ENCODE measurements at regions not wholly inside any gene's neighbourhood (a gene's known extent, or its start where the extent isn't known, plus 50 kb on each side); places are given as distances from the start of the nearest gene placed in this dataset.

DNA sequence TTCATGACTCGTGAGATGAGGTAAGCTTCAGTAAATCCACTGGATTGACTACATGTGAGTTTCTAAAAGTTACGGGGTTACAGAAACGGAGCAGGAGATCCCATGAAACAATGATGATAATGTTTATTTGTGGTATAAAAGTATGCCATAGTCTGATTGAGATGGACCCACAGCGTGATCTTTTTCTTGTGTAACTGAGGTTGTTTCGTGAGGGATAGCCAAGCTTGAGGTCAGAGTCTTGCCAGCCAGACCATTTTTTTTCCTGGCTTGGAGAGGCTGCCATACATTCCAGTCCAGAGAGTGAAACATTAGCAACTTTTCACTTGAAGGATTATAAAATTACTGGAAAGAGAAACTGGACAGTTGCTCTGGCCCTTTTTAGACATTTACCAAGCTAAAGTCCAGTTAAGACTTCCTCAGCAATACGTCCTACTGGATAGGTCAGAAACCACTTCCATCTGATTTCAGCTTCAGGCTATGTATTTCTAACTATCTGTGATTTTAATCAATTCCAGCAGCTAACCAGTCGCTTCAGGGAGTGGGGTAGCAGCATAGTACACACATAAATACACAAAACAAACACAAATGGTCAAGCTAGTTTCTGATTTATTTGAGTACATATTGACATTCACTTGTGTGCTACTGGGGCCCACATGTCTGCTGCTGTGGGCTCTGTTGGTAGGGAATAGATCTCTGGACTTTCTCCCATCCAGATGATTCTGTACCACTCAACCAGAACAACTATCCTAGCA, 194.6 kb downstream of the POSTN start:
- no peak overlapping the region for H2AK5ac ChIP-seq (ENCODE audit: low read length, severe bottlenecking)
- no peak overlapping the region for H3K4me2 ChIP-seq (ENCODE audit: low read length, poor library complexity, severe bottlenecking)
- no peak overlapping the region for H2BK5ac ChIP-seq (ENCODE audit: low read depth, low read length, poor library complexity, severe bottlenecking)
- no peak overlapping the region for H2BK15ac ChIP-seq (ENCODE audit: low read depth, poor library complexity, severe bottlenecking)
- peak overlapping the region in 1 of 2 experiments; percentile 1 for H3K4me3 ChIP-seq (ENCODE audit: insufficient read depth in 1 of 2, low read depth in 1 of 2, low read length in 2 of 2)
- DNase-seq, result peak; percentile 41
- H2BK12ac ChIP-seq (ENCODE audit: low read length in 2 of 2), result no peak overlapping the region
- no peak overlapping the region for H3K4ac ChIP-seq (ENCODE audit: low read depth in 1 of 2, low read length in 2 of 2)
- no peaks in the 10 kb centered on the region for H3K4me1 ChIP-seq (ENCODE audit: control insufficient read depth, insufficient read depth, low read depth, low read length)
- no peaks in the 10 kb centered on the region for H3K79me1 ChIP-seq (replicated peaks; ENCODE audit: low read length, poor library complexity, severe bottlenecking)
- no peak overlapping the region for H3K14ac ChIP-seq (ENCODE audit: low read length in 2 of 2)
- 81% methylated on average over 6 of the region's 7 CpGs for WGBS
- H3K27me3 ChIP-seq (ENCODE audit: control insufficient read depth in 1 of 2, insufficient read depth in 1 of 2, low read length in 2 of 2), result no peaks in the 10 kb centered on the region
- H3K36me3 ChIP-seq (ENCODE audit: control insufficient read depth in 1 of 2, insufficient read depth in 2 of 2, low read depth in 1 of 2, low read length in 2 of 2), result no peaks in the 10 kb centered on the region
- H4K91ac ChIP-seq (ENCODE audit: low read length), result no peak overlapping the region
- peak overlapping the region; percentile 30 for H3K9ac ChIP-seq (ENCODE audit: low read length)
- H3K23ac ChIP-seq (ENCODE audit: low read length in 2 of 2), result no peak overlapping the region
- no peak overlapping the region for H3K18ac ChIP-seq (ENCODE audit: low read depth in 1 of 2, low read length in 2 of 2)
- no peak overlapping the region for H4K8ac ChIP-seq (ENCODE audit: low read length)
- peaks cover 8% of the 10 kb centered on the region for H3K9me3 ChIP-seq (ENCODE audit: control insufficient read depth, low read length)
- H3K27ac ChIP-seq (ENCODE audit: low read length, poor library complexity, severe bottlenecking), result no peak overlapping the region
- H2AFZ ChIP-seq (ENCODE audit: low read depth, low read length), result no peak overlapping the region
- no peak overlapping the region for H2BK120ac ChIP-seq (ENCODE audit: low read depth, low read length)

DNA sequence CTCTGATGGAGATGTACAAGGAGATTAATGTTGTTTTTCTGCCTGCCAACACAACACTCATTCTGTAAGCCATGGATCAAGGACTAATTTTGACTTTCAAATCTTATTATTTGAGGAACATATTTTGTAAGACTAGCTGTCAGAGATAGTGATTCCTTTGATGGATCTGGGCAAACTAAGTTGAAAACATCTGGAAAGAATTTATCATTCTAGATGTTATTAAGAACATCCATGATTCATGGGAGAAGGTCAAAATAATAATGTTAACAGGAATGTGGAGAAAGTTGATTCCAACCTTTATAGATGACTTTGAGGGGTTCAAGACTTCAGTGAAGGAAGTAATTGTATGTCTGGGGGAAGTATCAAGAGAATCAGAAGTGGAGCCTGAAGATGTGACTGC, 196.8 kb downstream of the POSTN start:
- Histone ChIP-seq H4K91ac (ENCODE audit: low read length) (no peak overlapping the region), H3K9me3 (ENCODE audit: control insufficient read depth, low read length) (peaks cover 8% of the 10 kb centered on the region), H3K36me3 (ENCODE audit: control insufficient read depth in 1 of 2, insufficient read depth in 2 of 2, low read depth in 1 of 2, low read length in 2 of 2) (no peaks in the 10 kb centered on the region), H3K14ac (ENCODE audit: low read length in 2 of 2) (no peak overlapping the region), H4K8ac (ENCODE audit: low read length) (no peak overlapping the region), H2AFZ (ENCODE audit: low read depth, low read length) (no peak overlapping the region), H3K79me1 (replicated peaks; ENCODE audit: low read length, poor library complexity, severe bottlenecking) (no peaks in the 10 kb centered on the region), H2AK5ac (ENCODE audit: low read length, severe bottlenecking) (no peak overlapping the region), H2BK12ac (ENCODE audit: low read length in 2 of 2) (no peak overlapping the region), H2BK5ac (ENCODE audit: low read depth, low read length, poor library complexity, severe bottlenecking) (no peak overlapping the region), H2BK15ac (ENCODE audit: low read depth, poor library complexity, severe bottlenecking) (no peak overlapping the region), H3K23ac (ENCODE audit: low read length in 2 of 2) (no peak overlapping the region), H3K4me1 (ENCODE audit: control insufficient read depth, insufficient read depth, low read depth, low read length) (no peaks in the 10 kb centered on the region), H3K4ac (ENCODE audit: low read depth in 1 of 2, low read length in 2 of 2) (no peak overlapping the region), H3K27ac (ENCODE audit: low read length, poor library complexity, severe bottlenecking) (no peak overlapping the region), H3K18ac (ENCODE audit: low read depth in 1 of 2, low read length in 2 of 2) (no peak overlapping the region), H2BK120ac (ENCODE audit: low read depth, low read length) (no peak overlapping the region), H3K4me3 (ENCODE audit: insufficient read depth in 1 of 2, low read depth in 1 of 2, low read length in 2 of 2) (no peak overlapping the region), H3K9ac (ENCODE audit: low read length) (no peak overlapping the region), H3K27me3 (ENCODE audit: control insufficient read depth in 1 of 2, insufficient read depth in 1 of 2, low read length in 2 of 2) (no peaks in the 10 kb centered on the region), H3K4me2 (ENCODE audit: low read length, poor library complexity, severe bottlenecking) (no peak overlapping the region)
- DNase-seq, result no peak

DNA sequence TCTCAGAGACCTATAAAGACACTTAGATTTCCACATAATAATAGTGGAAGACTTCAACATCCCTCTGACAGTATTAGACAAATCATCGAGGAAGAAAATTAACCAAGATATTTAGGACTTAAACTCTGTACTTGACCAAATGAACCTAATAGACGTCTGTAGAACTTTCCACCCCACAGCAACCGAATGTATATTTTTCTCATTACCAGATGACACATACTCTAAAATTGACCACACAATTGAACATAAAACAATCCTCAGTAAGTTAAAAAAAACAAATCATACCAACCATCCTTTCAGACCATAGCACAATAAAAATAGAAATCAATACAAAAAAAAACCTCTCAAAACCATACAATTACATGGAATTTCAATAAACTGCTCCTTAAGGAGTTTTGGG, 201.0 kb downstream of the POSTN start:
- H3K36me3 ChIP-seq (ENCODE audit: control insufficient read depth in 1 of 2, insufficient read depth in 2 of 2, low read depth in 1 of 2, low read length in 2 of 2), result no peaks in the 10 kb centered on the region
- H3K27me3 ChIP-seq (ENCODE audit: control insufficient read depth in 1 of 2, insufficient read depth in 1 of 2, low read length in 2 of 2), result no peaks in the 10 kb centered on the region
- H2BK12ac ChIP-seq (ENCODE audit: low read length in 2 of 2), result no peak overlapping the region
- H3K9ac ChIP-seq (ENCODE audit: low read length), result no peak overlapping the region
- no peak overlapping the region for H2BK15ac ChIP-seq (ENCODE audit: low read depth, poor library complexity, severe bottlenecking)
- DNase-seq, result no peak
- no peak overlapping the region for H2AFZ ChIP-seq (ENCODE audit: low read depth, low read length)
- H4K91ac ChIP-seq (ENCODE audit: low read length), result no peak overlapping the region
- no peaks in the 10 kb centered on the region for H3K79me1 ChIP-seq (replicated peaks; ENCODE audit: low read length, poor library complexity, severe bottlenecking)
- no peak overlapping the region for H3K4ac ChIP-seq (ENCODE audit: low read depth in 1 of 2, low read length in 2 of 2)
- no peak overlapping the region for H3K14ac ChIP-seq (ENCODE audit: low read length in 2 of 2)
- H2AK5ac ChIP-seq (ENCODE audit: low read length, severe bottlenecking), result no peak overlapping the region
- WGBS, result 81% methylated on average over 3 of the region's 3 CpGs
- H3K18ac ChIP-seq (ENCODE audit: low read depth in 1 of 2, low read length in 2 of 2), result no peak overlapping the region
- H2BK5ac ChIP-seq (ENCODE audit: low read depth, low read length, poor library complexity, severe bottlenecking), result no peak overlapping the region
- no peak overlapping the region for H3K4me2 ChIP-seq (ENCODE audit: low read length, poor library complexity, severe bottlenecking)
- H2BK120ac ChIP-seq (ENCODE audit: low read depth, low read length), result no peak overlapping the region
- H4K8ac ChIP-seq (ENCODE audit: low read length), result no peak overlapping the region
- no peak overlapping the region for H3K27ac ChIP-seq (ENCODE audit: low read length, poor library complexity, severe bottlenecking)
- no peak overlapping the region for H3K23ac ChIP-seq (ENCODE audit: low read length in 2 of 2)
- H3K4me3 ChIP-seq (ENCODE audit: insufficient read depth in 1 of 2, low read depth in 1 of 2, low read length in 2 of 2), result no peak overlapping the region
- H3K9me3 ChIP-seq (ENCODE audit: control insufficient read depth, low read length), result peaks cover 11% of the 10 kb centered on the region
- H3K4me1 ChIP-seq (ENCODE audit: control insufficient read depth, insufficient read depth, low read depth, low read length), result no peaks in the 10 kb centered on the region

DNA sequence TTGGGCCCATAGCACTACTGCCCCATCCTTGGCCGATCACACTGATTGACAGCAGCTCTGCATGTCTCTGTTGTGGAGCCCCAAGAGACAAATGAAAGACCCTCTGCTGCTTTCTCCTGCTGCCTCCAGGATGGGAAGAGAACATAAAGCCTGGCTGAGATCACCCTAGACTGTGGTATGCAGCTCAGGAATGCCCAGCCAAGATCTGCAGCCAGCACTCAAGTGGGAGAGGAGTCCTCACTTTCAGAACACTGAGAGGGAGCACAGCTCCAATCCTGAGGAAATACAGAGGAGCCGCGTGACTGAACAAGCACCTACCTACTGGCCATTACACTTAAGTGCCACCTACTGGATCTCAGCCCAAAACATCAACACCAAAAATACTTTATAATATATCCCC, 203.0 kb downstream of the POSTN start:
- peak overlapping the region; percentile 8 for H4K8ac ChIP-seq (ENCODE audit: low read length)
- no peak overlapping the region for H3K4ac ChIP-seq (ENCODE audit: low read depth in 1 of 2, low read length in 2 of 2)
- H3K27me3 ChIP-seq (ENCODE audit: control insufficient read depth in 1 of 2, insufficient read depth in 1 of 2, low read length in 2 of 2), result no peaks in the 10 kb centered on the region
- no peak overlapping the region for H3K4me2 ChIP-seq (ENCODE audit: low read length, poor library complexity, severe bottlenecking)
- H2BK12ac ChIP-seq (ENCODE audit: low read length in 2 of 2), result no peak overlapping the region
- no peak for DNase-seq
- no peak overlapping the region for H2BK5ac ChIP-seq (ENCODE audit: low read depth, low read length, poor library complexity, severe bottlenecking)
- H4K91ac ChIP-seq (ENCODE audit: low read length), result no peak overlapping the region
- H3K4me3 ChIP-seq (ENCODE audit: insufficient read depth in 1 of 2, low read depth in 1 of 2, low read length in 2 of 2), result no peak overlapping the region
- 89% methylated on average over 3 of the region's 3 CpGs for WGBS
- no peak overlapping the region for H3K9ac ChIP-seq (ENCODE audit: low read length)
- no peak overlapping the region for H2BK15ac ChIP-seq (ENCODE audit: low read depth, poor library complexity, severe bottlenecking)
- H3K14ac ChIP-seq (ENCODE audit: low read length in 2 of 2), result no peak overlapping the region
- no peak overlapping the region for H3K27ac ChIP-seq (ENCODE audit: low read length, poor library complexity, severe bottlenecking)
- H3K9me3 ChIP-seq (ENCODE audit: control insufficient read depth, low read length), result peaks cover 3% of the 10 kb centered on the region
- no peak overlapping the region for H2BK120ac ChIP-seq (ENCODE audit: low read depth, low read length)
- H2AFZ ChIP-seq (ENCODE audit: low read depth, low read length), result no peak overlapping the region
- H3K4me1 ChIP-seq (ENCODE audit: control insufficient read depth, insufficient read depth, low read depth, low read length), result no peaks in the 10 kb centered on the region
- no peak overlapping the region for H3K23ac ChIP-seq (ENCODE audit: low read length in 2 of 2)
- no peaks in the 10 kb centered on the region for H3K79me1 ChIP-seq (replicated peaks; ENCODE audit: low read length, poor library complexity, severe bottlenecking)
- H3K36me3 ChIP-seq (ENCODE audit: control insufficient read depth in 1 of 2, insufficient read depth in 2 of 2, low read depth in 1 of 2, low read length in 2 of 2), result no peaks in the 10 kb centered on the region
- H2AK5ac ChIP-seq (ENCODE audit: low read length, severe bottlenecking), result no peak overlapping the region
- H3K18ac ChIP-seq (ENCODE audit: low read depth in 1 of 2, low read length in 2 of 2), result no peak overlapping the region
